ENCODE measurements at regions not wholly inside any gene's neighbourhood (a gene's known extent, or its start where the extent isn't known, plus 50 kb on each side); places are given as distances from the start of the nearest gene placed in this dataset.

DNA sequence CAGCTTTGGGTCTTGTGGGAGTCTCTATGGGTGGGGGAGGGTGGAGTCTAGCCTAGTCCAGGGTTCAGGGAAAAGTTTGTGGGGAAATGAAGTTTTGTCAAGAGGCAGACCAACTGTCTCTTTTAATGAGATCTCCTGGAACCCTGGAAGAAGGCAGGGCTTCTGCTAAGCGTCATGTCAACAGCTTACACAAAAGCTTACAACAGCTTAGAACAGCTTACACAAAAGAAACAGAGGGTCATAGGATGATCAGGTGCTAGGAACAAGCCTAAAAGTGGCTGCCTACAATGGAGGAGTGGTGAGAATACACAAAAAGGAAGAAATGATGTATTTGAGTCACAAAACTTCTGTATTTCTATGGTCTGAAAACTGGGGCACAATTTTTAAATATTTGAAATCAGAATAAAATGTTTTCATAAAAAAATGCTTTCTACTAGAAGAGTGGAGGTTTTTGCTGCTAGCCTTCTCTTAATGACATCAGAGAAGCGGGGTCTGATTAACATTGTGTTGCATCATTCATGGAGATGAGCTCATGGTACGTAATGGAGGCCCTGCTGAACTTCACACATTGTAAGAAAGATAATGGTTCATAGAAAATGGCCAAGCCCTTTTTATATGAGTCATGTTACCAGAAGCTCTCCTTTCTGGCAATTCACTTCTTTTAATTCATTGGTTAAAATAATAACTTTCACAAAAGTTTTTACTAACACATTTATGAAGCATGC lies 351.0 kb downstream of the PIK3C3 start:
- 75 to 92% (median 79%) methylated on average over 3 of the region's 3 CpGs for WGBS, 4 donors
- Histone ChIP-seq H3K27me3 (no peaks in the 10 kb centered on the region), H3K36me3 (no peaks in the 10 kb centered on the region), H3K27ac (no peak overlapping the region), H3K9me3 (no peaks in the 10 kb centered on the region), H3K4me1 (peaks cover 0 to 11% (median 2%) of the 10 kb centered on the region in 12 donors), H3K4me3 (no peak overlapping the region)
- intact Hi-C loops (cut with DNase I), result loop anchor here in 1 of 10 donors (10.0 kb wide), 2 partner anchors 969 to 1259 kb away; partner anchors contain the start of gene SYT4
- ATAC-seq (peak in 1 of 4 donors; percentile 49), DNase-seq (no peak)
- TF ChIP-seq POLR2A (IDR thresholded peaks at IDR 0.05), result no peak
- TF ChIP-seq, protein P1, sequence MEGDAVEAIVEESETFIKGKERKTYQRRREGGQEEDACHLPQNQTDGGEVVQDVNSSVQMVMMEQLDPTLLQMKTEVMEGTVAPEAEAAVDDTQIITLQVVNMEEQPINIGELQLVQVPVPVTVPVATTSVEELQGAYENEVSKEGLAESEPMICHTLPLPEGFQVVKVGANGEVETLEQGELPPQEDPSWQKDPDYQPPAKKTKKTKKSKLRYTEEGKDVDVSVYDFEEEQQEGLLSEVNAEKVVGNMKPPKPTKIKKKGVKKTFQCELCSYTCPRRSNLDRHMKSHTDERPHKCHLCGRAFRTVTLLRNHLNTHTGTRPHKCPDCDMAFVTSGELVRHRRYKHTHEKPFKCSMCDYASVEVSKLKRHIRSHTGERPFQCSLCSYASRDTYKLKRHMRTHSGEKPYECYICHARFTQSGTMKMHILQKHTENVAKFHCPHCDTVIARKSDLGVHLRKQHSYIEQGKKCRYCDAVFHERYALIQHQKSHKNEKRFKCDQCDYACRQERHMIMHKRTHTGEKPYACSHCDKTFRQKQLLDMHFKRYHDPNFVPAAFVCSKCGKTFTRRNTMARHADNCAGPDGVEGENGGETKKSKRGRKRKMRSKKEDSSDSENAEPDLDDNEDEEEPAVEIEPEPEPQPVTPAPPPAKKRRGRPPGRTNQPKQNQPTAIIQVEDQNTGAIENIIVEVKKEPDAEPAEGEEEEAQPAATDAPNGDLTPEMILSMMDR (IDR thresholded peaks at IDR 0.05), result no peak

GRCh38 chr18:42306594-42306980 lies 351.6 kb downstream of the PIK3C3 start:
- DNase-seq, result no peak
- no peak for TF ChIP-seq POLR2A (IDR thresholded peaks at IDR 0.05)
- TF ChIP-seq, protein P1 (IDR thresholded peaks at IDR 0.05), result no peak
- Histone ChIP-seq H3K27ac (no peak overlapping the region), H3K9me3 (no peaks in the 10 kb centered on the region), H3K4me1 (peaks cover 0 to 16% (median 2%) of the 10 kb centered on the region in 12 donors), H3K4me3 (no peak overlapping the region), H3K36me3 (no peaks in the 10 kb centered on the region), H3K27me3 (no peaks in the 10 kb centered on the region)
- no peak for ATAC-seq
- intact Hi-C loops (cut with DNase I), result loop anchor here in 1 of 10 donors (10.0 kb wide), 2 partner anchors 968 to 1258 kb away; partner anchors contain the start of gene SYT4

DNA sequence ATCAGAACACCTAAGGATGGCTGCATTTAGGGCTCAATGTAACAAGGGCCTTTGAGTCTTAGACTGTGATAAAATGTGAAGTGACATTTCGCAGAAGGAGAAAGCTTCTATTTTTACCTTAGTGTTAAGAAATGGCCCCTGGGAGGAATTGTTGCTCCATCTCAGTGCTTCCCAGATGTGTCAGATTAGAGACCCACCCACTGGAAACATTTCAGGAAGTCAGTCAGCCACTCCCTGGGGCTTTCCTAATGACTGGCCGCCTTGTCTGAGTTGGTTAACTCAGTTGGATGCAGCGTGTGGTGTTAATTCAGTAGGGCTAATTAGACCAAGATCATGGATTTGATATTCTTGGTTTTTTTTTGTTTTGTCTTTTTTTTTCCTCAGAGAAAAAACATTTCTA lies 355.9 kb downstream of the PIK3C3 start:
- H3K4me1 ChIP-seq, result peaks cover 0 to 16% (median 2%) of the 10 kb centered on the region in 12 donors
- H3K27ac ChIP-seq, result peak overlapping the region in 1 of 12 donors; percentile 30
- no peaks in the 10 kb centered on the region for H3K36me3 ChIP-seq
- H3K9me3 ChIP-seq, result no peaks in the 10 kb centered on the region
- ATAC-seq (peak in 3 of 4 donors; percentile 90 to 96 (median 92)), DNase-seq (peak in 4 of 5 donors; percentile 27 to 68 (median 49))
- H3K4me3 ChIP-seq, result no peak overlapping the region
- H3K27me3 ChIP-seq, result no peaks in the 10 kb centered on the region
- TF ChIP-seq POLR2A (IDR thresholded peaks at IDR 0.05), result no peak
- TF ChIP-seq, protein P1 (IDR thresholded peaks at IDR 0.05), result no peak
- WGBS, 4 donors, result 31 to 41% (median 39%) methylated on average over 3 of the region's 3 CpGs
- intact Hi-C loops (cut with DNase I), result no loop called here

DNA sequence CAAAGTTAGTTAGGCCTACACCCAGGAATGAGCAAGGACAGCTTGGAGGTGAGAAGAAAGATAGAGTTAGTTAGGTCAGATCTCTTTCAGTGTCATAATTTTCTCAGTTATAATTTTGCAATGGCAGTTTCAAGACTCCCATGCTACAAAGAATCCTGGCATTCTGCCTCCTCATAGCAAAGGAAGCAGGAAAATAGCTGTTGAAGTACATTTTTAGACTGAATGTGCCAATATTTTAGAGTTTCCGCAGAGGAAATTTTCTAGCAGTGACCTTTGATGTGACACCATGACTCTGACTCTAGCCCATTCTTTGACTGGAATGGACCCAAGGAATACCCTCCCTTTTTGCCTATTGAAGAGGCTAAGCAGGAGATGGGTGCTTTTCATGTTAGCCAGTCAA lies 371.7 kb downstream of the PIK3C3 start:
- H3K4me1 ChIP-seq, result peaks cover 0 to 4% (median 0%) of the 10 kb centered on the region in 12 donors
- WGBS, 4 donors, result 40 to 71% (median 62%) methylated on average over 1 of the region's 1 CpG
- no peak overlapping the region for H3K27ac ChIP-seq
- peak in 1 of 5 donors; percentile 13 for DNase-seq
- TF ChIP-seq POLR2A (IDR thresholded peaks at IDR 0.05), result no peak
- TF ChIP-seq, protein P1 (IDR thresholded peaks at IDR 0.05), result no peak
- peaks cover 0 to 5% (median 0%) of the 10 kb centered on the region in 12 donors for H3K9me3 ChIP-seq
- H3K27me3 ChIP-seq, result no peaks in the 10 kb centered on the region
- intact Hi-C loops (cut with DNase I), result no loop called here
- H3K36me3 ChIP-seq, result no peaks in the 10 kb centered on the region
- H3K4me3 ChIP-seq, result no peak overlapping the region
- ATAC-seq, result peak in 2 of 4 donors; percentile 42 to 46

Measured in heart left ventricle (tissue), 16 donors.